ENCODE measurements at regions not wholly inside any gene's neighbourhood (a gene's known extent, or its start where the extent isn't known, plus 50 kb on each side); places are given as distances from the start of the nearest gene placed in this dataset.

DNA sequence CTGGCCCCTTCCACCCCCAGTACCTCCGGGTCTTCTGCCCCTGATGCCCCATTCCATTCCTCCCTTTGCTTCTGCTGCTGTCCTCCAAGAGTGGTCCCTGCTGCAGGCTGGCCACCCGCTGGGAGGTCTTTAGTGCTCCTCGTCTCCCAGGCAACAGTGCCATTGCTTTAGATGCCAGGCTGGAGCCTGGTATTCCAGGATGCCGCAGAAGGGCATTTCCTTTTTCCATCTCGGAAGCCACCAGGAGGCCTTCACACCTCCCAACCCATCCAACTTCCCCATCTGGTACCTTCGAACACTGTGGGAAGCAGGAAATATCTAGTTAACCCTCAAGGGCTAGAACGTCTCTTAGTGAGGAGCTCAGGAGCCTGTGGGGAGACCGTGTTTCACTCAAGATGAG lies 92.9 kb upstream of the DUSP5 start:
- intact Hi-C loops (cut with micrococcal nuclease), result no loop called here
- peaks cover 65% of the 10 kb centered on the region for H3K4me1 Mint-ChIP-seq (ENCODE audit: low read depth)
- no peak for DNase-seq (ENCODE audit: low spot score)
- no peak overlapping the region for H3K27ac Mint-ChIP-seq
- no peak overlapping the region for H3K4me3 Mint-ChIP-seq
- H3K27me3 Mint-ChIP-seq (ENCODE audit: insufficient read depth), result peaks cover 10% of the 10 kb centered on the region
- H3K36me3 Mint-ChIP-seq (ENCODE audit: low read depth), result peaks cover 5% of the 10 kb centered on the region
- no peaks in the 10 kb centered on the region for H3K9me3 Mint-ChIP-seq

DNA sequence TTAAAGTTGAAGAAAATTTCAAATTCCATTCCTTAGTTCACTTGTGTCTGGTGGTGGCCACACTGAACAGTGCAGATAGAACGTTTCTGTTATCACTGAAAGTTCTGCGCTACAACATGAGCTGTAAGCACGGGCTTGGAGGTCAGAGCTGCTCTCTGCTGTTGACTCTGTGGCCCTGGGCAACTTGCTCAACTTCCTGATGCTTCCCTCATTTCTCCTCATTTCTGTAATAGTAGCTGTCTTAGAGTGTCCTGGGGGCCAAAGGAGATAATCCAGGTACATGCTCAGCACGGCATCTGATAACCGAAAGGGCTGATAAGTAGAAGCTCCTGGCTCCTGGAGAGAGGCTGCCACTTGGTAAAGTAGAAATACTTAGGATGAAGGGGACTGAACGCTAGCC lies 92.3 kb upstream of the DUSP5 start:
- Mint-ChIP-seq H3K9me3 (no peaks in the 10 kb centered on the region), H3K27me3 (ENCODE audit: insufficient read depth) (peaks cover 10% of the 10 kb centered on the region), H3K36me3 (ENCODE audit: low read depth) (peaks cover 5% of the 10 kb centered on the region), H3K27ac (no peak overlapping the region), H3K4me3 (no peak overlapping the region), H3K4me1 (ENCODE audit: low read depth) (peaks cover 71% of the 10 kb centered on the region)
- intact Hi-C loops (cut with micrococcal nuclease), result no loop called here
- no peak for DNase-seq (ENCODE audit: low spot score)

DNA sequence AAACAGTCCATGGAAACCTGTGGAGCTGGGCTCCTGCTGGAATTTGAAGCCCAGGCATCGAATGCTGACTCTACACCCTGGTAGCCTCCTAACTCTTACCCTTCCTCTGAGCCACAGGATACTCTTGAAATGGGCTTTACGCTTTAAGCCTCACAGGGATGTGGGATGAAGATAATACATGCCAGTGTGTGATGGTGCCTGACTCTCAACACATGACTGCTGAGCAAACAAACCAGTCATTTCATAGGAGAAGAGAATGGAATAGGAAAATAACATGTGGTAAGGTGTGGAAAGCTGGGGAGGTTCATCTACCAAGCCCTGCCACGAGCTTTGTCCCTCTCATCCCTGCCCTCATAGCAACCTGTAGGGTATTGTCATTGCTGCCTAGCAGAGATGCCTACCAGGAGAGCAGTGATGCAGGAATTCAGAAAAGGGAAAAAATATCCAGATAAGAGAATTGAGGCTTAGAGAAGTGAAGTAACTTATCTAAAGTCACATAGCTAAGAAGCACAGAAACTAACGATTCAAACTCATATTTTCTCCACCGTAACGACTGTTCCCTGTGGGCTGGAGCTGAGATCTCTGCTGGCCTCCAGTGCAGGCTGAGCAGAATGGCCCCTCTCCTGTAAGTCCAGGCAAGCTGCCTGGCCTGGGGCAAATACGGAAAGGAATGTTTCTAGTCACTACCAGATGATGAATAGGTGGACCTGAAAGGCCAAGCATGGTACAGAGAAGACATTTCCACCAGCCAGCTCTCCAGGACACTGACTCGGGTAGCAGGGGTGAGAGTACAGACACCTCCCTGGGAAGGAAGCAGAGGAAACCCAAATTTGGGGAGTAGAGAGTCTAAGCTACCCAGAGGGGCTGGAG lies 90.2 kb upstream of the DUSP5 start:
- peak overlapping the region; percentile 72 for H3K27ac Mint-ChIP-seq
- no peak overlapping the region for H3K4me3 Mint-ChIP-seq

DNA sequence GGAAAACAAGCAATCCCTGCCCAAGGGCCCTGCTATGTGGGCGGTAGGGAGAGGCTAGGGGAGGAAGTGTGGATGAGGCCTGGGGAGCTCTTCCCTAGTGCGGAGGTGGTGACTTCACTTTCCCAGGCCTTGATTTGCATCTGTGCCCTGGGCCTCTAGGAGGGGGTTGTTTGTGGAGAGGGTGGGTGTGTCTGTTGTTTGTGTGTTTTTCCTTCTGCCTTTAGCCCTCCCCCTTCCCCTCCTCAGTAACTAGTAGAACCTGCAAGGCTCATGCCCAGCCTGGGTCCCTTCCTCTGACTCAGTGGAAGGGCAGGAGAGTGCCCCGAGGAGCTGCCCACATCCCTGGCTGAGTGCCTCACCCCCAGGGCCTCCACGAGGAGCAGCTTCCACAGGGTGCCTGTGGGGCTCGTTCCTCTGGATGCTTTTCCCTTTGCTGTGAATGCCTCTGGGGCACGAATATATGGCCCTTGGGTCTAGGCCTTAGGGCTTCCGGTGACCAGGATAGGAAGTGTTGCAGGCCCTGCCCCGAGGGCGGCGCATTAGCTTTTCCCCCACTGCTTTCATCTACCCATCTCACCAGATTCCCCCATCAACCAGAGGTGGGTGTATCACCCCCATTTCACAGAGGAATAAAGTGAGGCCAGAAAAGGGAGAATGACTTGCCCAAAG lies 89.4 kb upstream of the DUSP5 start:
- peak overlapping the region; percentile 72 for H3K27ac Mint-ChIP-seq
- H3K9me3 Mint-ChIP-seq, result no peaks in the 10 kb centered on the region
- DNase-seq (ENCODE audit: low spot score), result no peak
- intact Hi-C loops (cut with micrococcal nuclease), result loop anchor here (1.0 kb wide), 1 partner anchor 13 kb away; no protein-coding TSS in a partner anchor
- H3K4me3 Mint-ChIP-seq, result no peak overlapping the region
- H3K4me1 Mint-ChIP-seq (ENCODE audit: low read depth), result peaks cover 78% of the 10 kb centered on the region
- H3K36me3 Mint-ChIP-seq (ENCODE audit: low read depth), result peaks cover 3% of the 10 kb centered on the region
- peaks cover 8% of the 10 kb centered on the region for H3K27me3 Mint-ChIP-seq (ENCODE audit: insufficient read depth)

More for the DNA sequence above, 90.2 kb upstream of the DUSP5 start:
- intact Hi-C loops (cut with micrococcal nuclease), result loop anchor here (1.0 kb wide), 1 partner anchor 12 kb away; no protein-coding TSS in a partner anchor
- Mint-ChIP-seq H3K36me3 (ENCODE audit: low read depth) (peaks cover 3% of the 10 kb centered on the region), H3K27me3 (ENCODE audit: insufficient read depth) (peaks cover 8% of the 10 kb centered on the region), H3K9me3 (no peaks in the 10 kb centered on the region), H3K4me1 (ENCODE audit: low read depth) (peaks cover 71% of the 10 kb centered on the region)
- no peak for DNase-seq (ENCODE audit: low spot score)

DNA sequence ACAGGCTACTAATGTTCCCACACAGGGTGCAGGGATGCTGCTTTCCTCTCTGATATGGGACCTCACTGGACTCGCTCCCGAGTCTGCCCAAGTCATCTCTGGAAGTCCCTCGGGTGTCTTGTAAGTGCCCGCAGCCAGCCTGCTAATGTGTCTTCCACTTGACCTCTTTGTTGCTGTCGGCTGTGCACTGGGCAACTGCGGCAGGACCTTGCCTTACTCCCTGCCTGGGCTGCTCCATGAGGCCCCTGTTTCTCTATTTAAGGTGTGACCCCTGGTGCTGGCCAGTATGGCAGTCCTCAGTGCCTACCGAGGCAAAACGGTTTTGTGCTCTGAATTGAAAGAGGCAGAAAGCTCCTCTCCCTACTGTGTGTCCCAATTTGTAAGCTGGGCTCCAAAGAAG lies 88.8 kb upstream of the DUSP5 start:
- no peak for DNase-seq (ENCODE audit: low spot score)

DNA sequence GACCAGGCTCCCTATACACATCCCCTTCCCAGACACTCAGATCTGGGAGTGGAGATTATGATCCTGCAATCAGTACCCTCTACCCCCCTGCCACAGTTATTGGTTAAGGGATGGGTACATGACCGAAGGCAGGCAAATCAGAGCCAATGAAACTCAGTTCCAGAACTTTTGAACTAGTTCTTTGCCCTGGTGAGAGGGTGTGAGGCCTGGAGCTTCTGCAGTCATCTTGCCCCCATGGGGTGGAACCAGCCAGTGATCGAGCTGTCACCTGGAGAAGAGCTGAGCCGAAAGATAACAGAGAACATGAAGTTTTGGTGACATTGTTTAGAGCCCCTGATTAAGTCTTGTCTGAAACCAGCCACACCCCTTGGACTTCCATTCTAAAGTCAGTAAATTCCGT lies 88.2 kb upstream of the DUSP5 start:
- intact Hi-C loops (cut with micrococcal nuclease), result no loop called here
- peaks cover 3% of the 10 kb centered on the region for H3K36me3 Mint-ChIP-seq (ENCODE audit: low read depth)
- peaks cover 84% of the 10 kb centered on the region for H3K4me1 Mint-ChIP-seq (ENCODE audit: low read depth)
- peaks cover 8% of the 10 kb centered on the region for H3K27me3 Mint-ChIP-seq (ENCODE audit: insufficient read depth)
- DNase-seq (ENCODE audit: low spot score), result no peak
- no peaks in the 10 kb centered on the region for H3K9me3 Mint-ChIP-seq
- no peak overlapping the region for H3K27ac Mint-ChIP-seq
- H3K4me3 Mint-ChIP-seq, result peak overlapping the region; percentile 35

More for the DNA sequence above, 88.8 kb upstream of the DUSP5 start:
- Mint-ChIP-seq H3K9me3 (no peaks in the 10 kb centered on the region), H3K27ac (peak overlapping the region; percentile 54), H3K27me3 (ENCODE audit: insufficient read depth) (peaks cover 8% of the 10 kb centered on the region), H3K4me3 (no peak overlapping the region), H3K36me3 (ENCODE audit: low read depth) (peaks cover 3% of the 10 kb centered on the region), H3K4me1 (ENCODE audit: low read depth) (peaks cover 84% of the 10 kb centered on the region)
- intact Hi-C loops (cut with micrococcal nuclease), result loop anchor here (1.0 kb wide), 1 partner anchor 14 kb away; no protein-coding TSS in a partner anchor

DNA sequence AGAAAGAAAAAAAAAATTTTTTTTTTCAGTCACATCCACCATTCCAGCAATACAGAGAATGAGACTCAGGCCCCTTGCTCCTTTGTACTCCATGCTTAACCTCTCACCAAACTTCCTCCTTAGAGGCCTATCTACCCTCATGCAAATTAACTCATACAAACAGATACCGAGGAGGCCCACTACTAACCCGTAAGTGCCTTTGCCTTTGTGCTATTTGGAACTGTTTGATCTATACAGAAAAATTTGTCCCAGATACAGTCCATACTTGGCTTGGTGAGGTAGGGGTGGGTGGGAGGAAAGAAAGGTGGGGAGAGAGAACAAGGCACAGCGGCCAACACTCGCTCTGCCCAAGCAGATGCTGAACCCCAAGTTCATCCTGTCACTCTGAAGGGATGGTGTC lies 87.8 kb upstream of the DUSP5 start:
- H3K4me1 Mint-ChIP-seq (ENCODE audit: low read depth), result peaks cover 84% of the 10 kb centered on the region
- no peaks in the 10 kb centered on the region for H3K9me3 Mint-ChIP-seq
- H3K27me3 Mint-ChIP-seq (ENCODE audit: insufficient read depth), result peaks cover 8% of the 10 kb centered on the region
- peak overlapping the region; percentile 48 for H3K27ac Mint-ChIP-seq
- intact Hi-C loops (cut with micrococcal nuclease), result loop anchor here (5.0 kb wide), 2 partner anchors 188 to 253 kb away; no protein-coding TSS in a partner anchor
- peaks cover under 1% of the 10 kb centered on the region for H3K36me3 Mint-ChIP-seq (ENCODE audit: low read depth)
- H3K4me3 Mint-ChIP-seq, result no peak overlapping the region
- no peak for DNase-seq (ENCODE audit: low spot score)

DNA sequence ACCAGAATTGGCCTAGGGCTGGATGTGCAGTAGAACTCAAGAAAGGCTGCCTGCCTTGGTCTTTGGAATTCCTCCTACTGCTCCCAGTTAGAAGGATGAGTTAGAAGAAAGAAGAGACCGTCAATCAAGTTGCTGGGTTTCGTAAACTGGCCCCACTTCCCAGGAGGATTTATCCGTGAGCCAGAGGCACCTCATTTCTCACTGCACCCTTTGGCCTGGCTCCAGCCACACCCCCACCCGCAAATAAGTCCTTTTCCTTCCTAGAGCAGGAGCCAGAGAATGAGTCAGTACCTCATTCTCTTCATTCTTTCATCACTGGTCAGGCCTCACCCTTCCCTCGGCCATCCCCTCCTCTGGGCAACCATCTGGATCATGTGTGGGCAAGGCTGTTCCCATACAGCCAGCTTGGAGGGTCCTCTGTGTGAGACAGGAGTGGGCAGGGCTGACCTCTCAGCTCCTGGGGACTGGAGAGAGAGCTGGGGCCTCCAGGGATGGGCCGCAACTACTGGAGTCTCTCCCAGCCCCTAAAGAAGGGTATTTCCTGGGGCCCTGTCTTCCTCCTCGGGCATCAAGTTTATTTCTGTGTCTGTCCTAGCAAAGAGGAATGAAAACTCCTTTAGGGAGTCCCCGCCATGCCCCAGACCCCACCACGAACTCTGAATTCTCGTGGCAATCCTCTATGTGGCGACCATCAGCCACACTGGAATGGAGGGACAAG lies 87.2 kb upstream of the DUSP5 start:
- H3K4me3 Mint-ChIP-seq, result no peak overlapping the region
- peak overlapping the region; percentile 48 for H3K27ac Mint-ChIP-seq
- intact Hi-C loops (cut with micrococcal nuclease), result loop anchor here (5.0 kb wide), 2 partner anchors 188 to 253 kb away; no protein-coding TSS in a partner anchor
- no peaks in the 10 kb centered on the region for H3K36me3 Mint-ChIP-seq (ENCODE audit: low read depth)
- peaks cover 8% of the 10 kb centered on the region for H3K27me3 Mint-ChIP-seq (ENCODE audit: insufficient read depth)
- H3K4me1 Mint-ChIP-seq (ENCODE audit: low read depth), result peaks cover 89% of the 10 kb centered on the region
- no peaks in the 10 kb centered on the region for H3K9me3 Mint-ChIP-seq
- no peak for DNase-seq (ENCODE audit: low spot score)

DNA sequence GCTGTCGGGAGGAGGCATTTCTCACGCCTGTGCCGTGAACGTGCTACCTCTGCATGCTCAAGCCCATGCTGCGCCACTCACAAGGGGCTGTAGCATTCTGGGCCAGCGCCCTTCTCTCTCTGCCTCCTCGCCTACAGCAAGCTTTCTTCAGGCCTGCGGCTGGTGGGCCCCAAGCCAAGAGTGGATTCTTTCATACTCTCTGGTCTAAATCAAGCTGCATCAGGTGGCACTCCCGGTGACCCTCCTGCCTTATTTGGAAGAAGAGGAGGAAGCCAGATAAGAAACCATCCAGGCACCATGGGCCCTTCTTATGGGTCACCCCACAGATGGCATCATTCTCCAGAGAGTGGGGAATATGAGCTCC lies 86.7 kb upstream of the DUSP5 start:
- no peak for DNase-seq (ENCODE audit: low spot score)
- Mint-ChIP-seq H3K9me3 (no peaks in the 10 kb centered on the region), H3K4me3 (no peak overlapping the region), H3K36me3 (ENCODE audit: low read depth) (no peaks in the 10 kb centered on the region), H3K27me3 (ENCODE audit: insufficient read depth) (peaks cover 6% of the 10 kb centered on the region), H3K4me1 (ENCODE audit: low read depth) (peaks cover 92% of the 10 kb centered on the region), H3K27ac (peak overlapping the region; percentile 53)
- intact Hi-C loops (cut with micrococcal nuclease), result loop anchor here (5.0 kb wide), 2 partner anchors 189 to 254 kb away; no protein-coding TSS in a partner anchor

DNA sequence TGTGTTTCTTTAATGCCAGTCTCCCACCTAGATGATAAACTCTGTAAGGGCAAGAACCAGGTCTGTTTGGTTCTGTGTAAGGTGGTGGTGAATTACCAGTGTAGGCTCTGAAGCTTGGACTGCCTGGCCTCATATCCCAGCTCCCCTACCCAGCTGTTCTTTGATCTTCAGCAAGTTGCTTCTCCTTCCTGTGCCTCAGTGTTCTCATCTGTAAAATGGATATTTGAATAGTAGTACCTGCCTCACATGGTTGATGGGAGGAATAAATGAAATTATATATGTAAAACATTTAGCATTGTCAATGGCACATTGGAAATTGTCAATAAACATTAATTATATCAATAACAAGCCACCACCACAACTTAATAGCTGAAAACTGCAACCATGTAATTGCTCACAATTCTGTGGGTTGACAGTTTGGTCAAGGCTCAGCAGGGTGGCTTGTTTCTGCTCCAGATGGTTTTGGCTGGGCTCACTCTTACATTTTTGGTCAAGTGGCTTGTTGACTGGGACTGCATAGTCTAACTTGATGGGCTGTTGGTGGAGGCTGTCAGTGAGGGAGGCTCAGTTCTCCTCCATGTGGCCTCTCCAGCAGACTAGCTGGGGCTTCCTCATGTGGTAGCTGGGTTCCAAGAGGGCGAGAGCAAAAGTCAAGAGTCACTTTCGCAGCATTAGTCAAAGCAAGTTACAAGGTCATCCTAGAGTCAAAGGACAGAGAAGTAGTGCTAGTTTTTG lies 84.5 kb upstream of the DUSP5 start:
- peak overlapping the region; percentile 97 for H3K27ac Mint-ChIP-seq

DNA sequence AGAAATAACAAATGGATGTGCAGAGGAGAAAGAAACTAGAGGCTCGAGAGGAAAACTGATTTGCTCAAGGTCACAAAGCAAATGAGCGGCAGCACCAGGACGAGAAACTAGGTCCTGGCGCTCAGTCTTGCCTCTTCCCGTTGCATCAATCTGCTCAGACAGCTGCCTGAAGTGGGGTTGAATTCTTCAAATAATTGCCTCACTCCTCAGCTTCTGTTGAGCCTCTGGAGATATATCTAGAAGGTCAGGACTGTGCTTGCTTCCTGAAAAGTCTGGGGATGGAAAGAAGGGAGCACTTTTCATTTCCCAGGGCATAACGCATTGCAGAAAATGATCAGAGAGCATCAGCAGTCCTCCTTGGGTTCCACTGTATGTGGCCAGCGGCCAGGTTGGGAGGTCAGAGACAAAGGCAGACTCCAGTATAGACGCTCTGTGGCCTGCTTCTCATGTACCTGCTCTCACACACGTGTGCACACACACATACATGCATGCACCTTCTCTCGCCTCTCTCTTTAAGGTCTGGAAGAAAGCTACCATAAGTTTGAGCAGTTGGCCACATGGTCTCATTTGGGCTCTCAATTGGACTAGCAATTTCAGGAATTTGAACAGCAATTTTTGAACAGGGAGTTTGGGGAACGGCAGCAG lies 83.7 kb upstream of the DUSP5 start:
- Mint-ChIP-seq H3K27ac (peak overlapping the region; percentile 97), H3K4me3 (peak overlapping the region; percentile 23), H3K27me3 (ENCODE audit: insufficient read depth) (peaks cover 1% of the 10 kb centered on the region), H3K36me3 (ENCODE audit: low read depth) (no peaks in the 10 kb centered on the region), H3K9me3 (no peaks in the 10 kb centered on the region), H3K4me1 (ENCODE audit: low read depth) (peaks cover 74% of the 10 kb centered on the region)
- DNase-seq (ENCODE audit: low spot score), result no peak
- intact Hi-C loops (cut with micrococcal nuclease), result loop anchor here (1.0 to 5.0 kb wide), 10 partner anchors 12 to 257 kb away; partner anchors contain the start of gene DUSP5

More for the DNA sequence above, 84.5 kb upstream of the DUSP5 start:
- Mint-ChIP-seq H3K27me3 (ENCODE audit: insufficient read depth) (peaks cover 1% of the 10 kb centered on the region), H3K9me3 (no peaks in the 10 kb centered on the region), H3K4me3 (peak overlapping the region; percentile 23), H3K4me1 (ENCODE audit: low read depth) (peaks cover 78% of the 10 kb centered on the region), H3K36me3 (ENCODE audit: low read depth) (no peaks in the 10 kb centered on the region)
- DNase-seq (ENCODE audit: low spot score), result no peak
- intact Hi-C loops (cut with micrococcal nuclease), result loop anchor here (5.0 kb wide), 2 partner anchors 191 to 256 kb away; no protein-coding TSS in a partner anchor

All from activated T-helper 1 cell treated with anti-CD3 and anti-CD28 coated beads, Interleukin-12 subunit alpha, Interleukin-12 subunit beta, Interleukin-2, Interleukin-4 antibody, amounts not matched to agents 30 ng/mL and 10 ng/mL and 1 ng/mL, durations not matched to agents 14 hours and 24 hours and 36 hours (primary cell).